ENCODE measurements at regions not wholly inside any gene's neighbourhood (a gene's known extent, or its start where the extent isn't known, plus 50 kb on each side); places are given as distances from the start of the nearest gene placed in this dataset.

DNA sequence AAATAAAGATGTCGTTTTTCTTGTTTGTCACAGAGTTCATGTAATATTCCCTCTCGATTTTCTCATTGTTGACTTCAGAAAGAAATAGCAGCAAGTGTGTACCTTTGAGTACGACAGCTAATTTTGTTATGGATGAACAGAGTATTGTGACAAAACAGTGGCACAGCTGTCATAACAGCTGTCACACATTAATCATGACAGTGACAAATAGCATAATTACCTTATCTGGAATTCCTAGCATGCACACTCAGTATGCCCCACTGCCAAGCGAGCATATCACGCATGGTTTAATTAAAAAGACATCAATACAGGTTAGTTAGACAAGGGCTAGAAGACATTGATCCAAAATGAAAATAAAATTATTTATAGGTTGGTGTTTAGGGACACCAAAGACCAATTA is 375.1 kb downstream of the SPATA31D1 start:
- no peak for DNase-seq (ENCODE audit: low read depth)
- H3K4me3 ChIP-seq (ENCODE audit: low read length), result no peak overlapping the region
- TF ChIP-seq CTCF (conservative IDR thresholded peaks at IDR 0.05; ENCODE audit: low read depth, low read length), result no peak

- TF ChIP-seq CTCF (conservative IDR thresholded peaks at IDR 0.05; ENCODE audit: low read depth, low read length), result no peak
- H3K4me3 ChIP-seq (ENCODE audit: low read length), result no peak overlapping the region
Measured at GRCh38 chr9:82367016-82367415, 378.4 kb downstream of the SPATA31D1 start.

DNA sequence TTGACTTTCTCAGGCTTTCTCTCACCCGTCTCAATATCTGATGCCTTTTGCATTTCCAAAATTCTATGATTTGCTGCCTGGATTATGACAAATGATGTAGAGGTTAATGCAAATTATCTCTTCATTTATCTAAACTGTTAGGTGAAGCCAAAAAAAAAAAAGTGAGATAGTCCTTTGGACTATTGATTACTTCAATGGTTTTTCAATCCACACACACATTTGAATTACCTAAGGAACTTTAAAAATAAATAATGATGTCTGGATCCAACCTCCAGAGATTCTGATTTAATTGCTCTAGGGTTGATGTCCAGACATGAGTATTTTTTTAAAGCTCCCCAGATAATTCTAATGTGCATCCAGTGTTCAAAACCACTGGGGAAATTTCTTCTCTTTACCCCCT is 379.4 kb downstream of the SPATA31D1 start:
- no peak for DNase-seq (ENCODE audit: low read depth)
- H3K4me3 ChIP-seq (ENCODE audit: low read length), result no peak overlapping the region
- TF ChIP-seq CTCF (conservative IDR thresholded peaks at IDR 0.05; ENCODE audit: low read depth, low read length), result no peak

More at GRCh38 chr9:82367016-82367415, 378.4 kb downstream of the SPATA31D1 start:
- DNase-seq (ENCODE audit: low read depth), result no peak

DNA sequence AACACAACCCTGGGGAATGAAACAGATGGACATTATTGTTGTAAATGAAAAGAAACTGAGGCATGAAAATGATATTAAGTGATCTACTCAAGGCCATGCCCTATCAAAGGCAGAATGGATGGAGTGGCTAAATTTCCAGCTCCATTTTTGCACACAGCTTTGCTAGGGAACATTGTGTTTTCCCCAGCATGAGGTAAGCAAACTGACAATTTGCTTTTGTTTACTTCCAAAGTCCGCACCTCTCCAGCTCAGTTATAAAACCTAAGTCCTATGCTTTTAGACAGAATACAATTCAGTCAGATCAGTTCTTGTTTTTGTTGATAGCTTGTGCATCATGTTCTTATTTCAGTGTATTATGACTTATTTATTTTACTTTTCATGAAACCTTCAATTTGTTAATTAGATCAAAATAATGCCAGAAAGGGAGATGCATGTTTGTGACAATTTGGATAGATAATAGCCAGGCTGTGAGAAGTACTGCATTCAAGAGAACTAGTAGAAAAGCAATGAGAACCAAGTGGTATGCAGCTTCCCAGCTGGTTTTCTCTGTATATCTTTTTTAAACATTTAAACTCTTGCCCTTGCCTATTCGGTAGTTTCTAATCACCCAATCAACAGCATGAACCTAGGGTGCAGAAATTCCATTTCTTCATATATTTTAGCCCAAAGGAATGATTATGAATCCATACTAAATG is 380.8 kb downstream of the SPATA31D1 start:
- DNase-seq (ENCODE audit: low read depth), result no peak
- no peak overlapping the region for H3K4me3 ChIP-seq (ENCODE audit: low read length)
- no peak for TF ChIP-seq CTCF (conservative IDR thresholded peaks at IDR 0.05; ENCODE audit: low read depth, low read length)

- TF ChIP-seq CTCF (conservative IDR thresholded peaks at IDR 0.05; ENCODE audit: low read depth, low read length), result no peak
- DNase-seq (ENCODE audit: low read depth), result no peak
- H3K4me3 ChIP-seq (ENCODE audit: low read length), result no peak overlapping the region
Measured at GRCh38 chr9:82375041-82375440, 386.5 kb downstream of the SPATA31D1 start.

GRCh38 chr9:82376677-82377232 is 388.2 kb downstream of the SPATA31D1 start:
- no peak for TF ChIP-seq CTCF (conservative IDR thresholded peaks at IDR 0.05; ENCODE audit: low read depth, low read length)
- no peak overlapping the region for H3K4me3 ChIP-seq (ENCODE audit: low read length)
- no peak for DNase-seq (ENCODE audit: low read depth)
